Uterus (tissue), 2 donors: ENCODE measurements at regions not wholly inside any gene's neighbourhood (a gene's known extent, or its start where the extent isn't known, plus 50 kb on each side); places are given as distances from the start of the nearest gene placed in this dataset.

Experiments
- POLR2A ChIP-seq, 2 donors: fragments of 450-650 bp; IDR thresholded peaks; one replicate each; pipeline ENCODE4 v1.6.1; 2016; ENCODE audit warnings: antibody characterized with exemption in 2 of 2, mild to moderate bottlenecking in 1 of 2, moderate library complexity in 1 of 2
- TF ChIP-seq, protein P1 (sequence below), 4 experiments: fragments of 200-600 bp in 2 of 4; fragments of 450-650 bp in 2 of 4; sonication (generic) in 2 of 4; IDR thresholded peaks; one replicate each; pipeline ENCODE4 v1.5.1; 2016 to 2019; ENCODE audit warnings: antibody characterized with exemption in 4 of 4, mild to moderate bottlenecking in 2 of 4, moderate library complexity in 1 of 4

DNA sequence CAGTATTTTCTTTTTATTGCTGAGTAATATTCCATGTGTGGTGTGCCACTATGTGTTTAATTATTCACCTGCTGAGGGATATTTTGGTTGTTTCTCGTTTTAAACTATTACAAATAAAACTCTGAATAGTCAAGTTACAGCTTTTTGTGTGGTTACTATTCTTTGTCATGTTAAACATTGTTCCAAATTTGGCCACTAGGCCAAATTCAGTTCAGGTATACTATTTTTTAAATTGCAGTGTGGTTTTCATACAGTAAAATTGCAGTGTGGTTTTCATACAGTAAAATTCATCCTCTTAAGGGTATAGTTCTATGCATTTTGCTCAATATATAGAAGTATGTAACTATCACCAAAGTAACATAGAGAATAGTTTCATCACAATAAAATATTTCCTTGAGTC is 97.4 kb upstream of the FAM3C start:
- TF ChIP-seq, protein P1, sequence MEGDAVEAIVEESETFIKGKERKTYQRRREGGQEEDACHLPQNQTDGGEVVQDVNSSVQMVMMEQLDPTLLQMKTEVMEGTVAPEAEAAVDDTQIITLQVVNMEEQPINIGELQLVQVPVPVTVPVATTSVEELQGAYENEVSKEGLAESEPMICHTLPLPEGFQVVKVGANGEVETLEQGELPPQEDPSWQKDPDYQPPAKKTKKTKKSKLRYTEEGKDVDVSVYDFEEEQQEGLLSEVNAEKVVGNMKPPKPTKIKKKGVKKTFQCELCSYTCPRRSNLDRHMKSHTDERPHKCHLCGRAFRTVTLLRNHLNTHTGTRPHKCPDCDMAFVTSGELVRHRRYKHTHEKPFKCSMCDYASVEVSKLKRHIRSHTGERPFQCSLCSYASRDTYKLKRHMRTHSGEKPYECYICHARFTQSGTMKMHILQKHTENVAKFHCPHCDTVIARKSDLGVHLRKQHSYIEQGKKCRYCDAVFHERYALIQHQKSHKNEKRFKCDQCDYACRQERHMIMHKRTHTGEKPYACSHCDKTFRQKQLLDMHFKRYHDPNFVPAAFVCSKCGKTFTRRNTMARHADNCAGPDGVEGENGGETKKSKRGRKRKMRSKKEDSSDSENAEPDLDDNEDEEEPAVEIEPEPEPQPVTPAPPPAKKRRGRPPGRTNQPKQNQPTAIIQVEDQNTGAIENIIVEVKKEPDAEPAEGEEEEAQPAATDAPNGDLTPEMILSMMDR (IDR thresholded peaks at IDR 0.05) = no peak
- no peak for TF ChIP-seq POLR2A (IDR thresholded peaks at IDR 0.05)
